ENCODE measurements at regions not wholly inside any gene's neighbourhood (a gene's known extent, or its start where the extent isn't known, plus 50 kb on each side); places are given as distances from the start of the nearest gene placed in this dataset.

- TF ChIP-seq ZFX (IDR thresholded peaks at IDR 0.05) (no peak), CTCF (conservative IDR thresholded peaks at IDR 0.05) (no peak)
Measured at GRCh38 chr5:92455011-92455410, 1071.9 kb upstream of the ARRDC3 start.

GRCh38 chr5:92444888-92445287 is 1061.8 kb upstream of the ARRDC3 start:
- TF ChIP-seq CTCF (conservative IDR thresholded peaks at IDR 0.05) = no peak
- TF ChIP-seq ZFX (IDR thresholded peaks at IDR 0.05) = no peak

More at GRCh38 chr5:92455011-92455410, 1071.9 kb upstream of the ARRDC3 start:
- no peak overlapping the region for H3K27ac ChIP-seq

GRCh38 chr5:92435781-92436180 is 1052.7 kb upstream of the ARRDC3 start:
- no peak overlapping the region for H3K27ac ChIP-seq
- TF ChIP-seq CTCF (conservative IDR thresholded peaks at IDR 0.05) (no peak), ZFX (IDR thresholded peaks at IDR 0.05) (no peak)

More at GRCh38 chr5:92444888-92445287, 1061.8 kb upstream of the ARRDC3 start:
- H3K27ac ChIP-seq = no peak overlapping the region

- no peak for TF ChIP-seq ZFX (IDR thresholded peaks at IDR 0.05)
- TF ChIP-seq CTCF (conservative IDR thresholded peaks at IDR 0.05) = no peak
- no peak overlapping the region for H3K27ac ChIP-seq
Measured at GRCh38 chr5:92429646-92430045, 1046.5 kb upstream of the ARRDC3 start.

- H3K27ac ChIP-seq = no peak overlapping the region
- no peak for TF ChIP-seq CTCF (conservative IDR thresholded peaks at IDR 0.05)
- TF ChIP-seq ZFX (IDR thresholded peaks at IDR 0.05) = no peak
Measured at GRCh38 chr5:92428415-92428814, 1045.3 kb upstream of the ARRDC3 start.

- TF ChIP-seq CTCF (conservative IDR thresholded peaks at IDR 0.05) = no peak
- no peak for TF ChIP-seq ZFX (IDR thresholded peaks at IDR 0.05)
- H3K27ac ChIP-seq = no peak overlapping the region
Measured at GRCh38 chr5:92424785-92425426, 1041.8 kb upstream of the ARRDC3 start.

GRCh38 chr5:92421942-92422341 is 1038.8 kb upstream of the ARRDC3 start:
- TF ChIP-seq CTCF (conservative IDR thresholded peaks at IDR 0.05) = no peak
- TF ChIP-seq ZFX (IDR thresholded peaks at IDR 0.05) = no peak
- H3K27ac ChIP-seq = no peak overlapping the region
